ENCODE measurements at regions not wholly inside any gene's neighbourhood (a gene's known extent, or its start where the extent isn't known, plus 50 kb on each side); places are given as distances from the start of the nearest gene placed in this dataset.

DNA sequence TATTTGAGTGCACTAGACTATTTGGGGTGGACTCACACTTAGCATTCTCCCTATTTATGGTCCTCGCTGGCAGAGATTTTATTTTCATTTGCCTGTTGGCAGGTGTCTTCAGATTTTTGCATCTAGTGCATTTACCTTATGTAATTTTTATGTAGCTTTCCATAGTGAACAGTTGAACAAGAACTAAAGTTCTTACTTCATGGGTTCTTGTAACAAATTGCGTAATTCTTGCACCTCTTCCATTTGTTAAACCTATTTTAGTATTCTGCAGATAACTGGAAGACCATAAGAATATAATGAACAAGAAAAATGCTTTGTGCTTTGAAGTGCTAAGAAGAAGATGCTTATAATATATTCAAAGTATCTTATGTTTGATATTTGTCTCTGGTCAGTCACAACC is 252.8 kb upstream of the MMS22L start:
- H3K4me3 ChIP-seq (ENCODE audit: extremely low read depth in 1 of 4, insufficient read depth in 2 of 4, low read depth in 3 of 4, low read length in 4 of 4): no peak overlapping the region
- 85% methylated on average over 2 of the region's 2 CpGs; no CpG with 5 or more reads in 1 of the 2 experiments for WGBS, 2 experiments (ENCODE audit: extremely low coverage in 1 of 2, insufficient coverage in 1 of 2, insufficient read length in 1 of 2, insufficient replicate concordance in 2 of 2, low coverage in 1 of 2, low lambda C conversion rate in 2 of 2, missing lambda C conversion rate in 1 of 2)
- no peak overlapping the region for H2BK120ac ChIP-seq (replicated peaks; ENCODE audit: low read depth, low read length)
- 0 out of 2 replicates have a peak, but pooled peaks cover 2% of the 10 kb centered on the region for H3K79me1 ChIP-seq (ENCODE audit: low read depth, low read length)
- no peak overlapping the region for H3K27ac ChIP-seq (ENCODE audit: low read depth, low read length)
- TF ChIP-seq, protein P1, sequence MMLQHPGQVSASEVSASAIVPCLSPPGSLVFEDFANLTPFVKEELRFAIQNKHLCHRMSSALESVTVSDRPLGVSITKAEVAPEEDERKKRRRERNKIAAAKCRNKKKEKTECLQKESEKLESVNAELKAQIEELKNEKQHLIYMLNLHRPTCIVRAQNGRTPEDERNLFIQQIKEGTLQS (IDR thresholded peaks at IDR 0.05; ENCODE audit: insufficient read depth, low read depth, low read length): no peak
- TF ChIP-seq EGR1 (IDR thresholded peaks at IDR 0.05; ENCODE audit: borderline replicate concordance, low read depth, low read length) (no peak), SP1 (IDR thresholded peaks at IDR 0.05; ENCODE audit: low read depth, low read length) (no peak), RBBP5 (IDR thresholded peaks at IDR 0.05; ENCODE audit: borderline replicate concordance, low read depth, low read length) (no peak), GABPA (IDR thresholded peaks at IDR 0.05; ENCODE audit: borderline replicate concordance, insufficient read depth, low read length) (no peak)
- TF ChIP-seq, protein P2, sequence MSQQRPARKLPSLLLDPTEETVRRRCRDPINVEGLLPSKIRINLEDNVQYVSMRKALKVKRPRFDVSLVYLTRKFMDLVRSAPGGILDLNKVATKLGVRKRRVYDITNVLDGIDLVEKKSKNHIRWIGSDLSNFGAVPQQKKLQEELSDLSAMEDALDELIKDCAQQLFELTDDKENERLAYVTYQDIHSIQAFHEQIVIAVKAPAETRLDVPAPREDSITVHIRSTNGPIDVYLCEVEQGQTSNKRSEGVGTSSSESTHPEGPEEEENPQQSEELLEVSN (IDR thresholded peaks at IDR 0.05): no peak
- FAIRE-seq (no peak), DNase-seq (ENCODE audit: low read depth in 1 of 2, low spot score in 2 of 2) (no peak)
- no peak overlapping the region for H4K8ac ChIP-seq (ENCODE audit: extremely low read depth, insufficient read depth, low read length)
- H3K4me1 ChIP-seq (replicated peaks in 1 of 4; ENCODE audit: control insufficient read depth in 3 of 4, insufficient read depth in 4 of 4, low read length in 3 of 4): no peaks in the 10 kb centered on the region
- no peak overlapping the region for H3K14ac ChIP-seq (ENCODE audit: insufficient read length)
- H2BK12ac ChIP-seq (ENCODE audit: low read depth, low read length): no peak overlapping the region
- no peak overlapping the region for H3K56ac ChIP-seq (replicated peaks; ENCODE audit: insufficient read length, low read depth, low read length)
- no peak overlapping the region for H3K4ac ChIP-seq (replicated peaks; ENCODE audit: insufficient read length, low read depth, low read length)
- H3K18ac ChIP-seq (ENCODE audit: extremely low read depth, low read length): no peak overlapping the region
- no peak overlapping the region for H2BK15ac ChIP-seq (ENCODE audit: low read length)
- H3K79me2 ChIP-seq (ENCODE audit: control insufficient read depth in 1 of 2, insufficient read depth in 2 of 2, low read length in 2 of 2): no peaks in the 10 kb centered on the region
- no peak overlapping the region for H2AFZ ChIP-seq (ENCODE audit: low read length)
- H3K23ac ChIP-seq (ENCODE audit: insufficient read length): no peak overlapping the region
- H2AK5ac ChIP-seq (ENCODE audit: low read depth, low read length): no peak overlapping the region
- H2BK5ac ChIP-seq (ENCODE audit: low read depth, low read length): no peak overlapping the region
- H3K27me3 ChIP-seq (replicated peaks in 1 of 4; ENCODE audit: control insufficient read depth in 3 of 4, extremely low read depth in 1 of 4, insufficient read depth in 3 of 4, low read length in 3 of 4): no peaks in the 10 kb centered on the region
- no peaks in the 10 kb centered on the region for H3K9me3 ChIP-seq (ENCODE audit: insufficient read depth in 2 of 2, low read depth in 1 of 2, low read length in 1 of 2)
- no peak overlapping the region for H3K4me2 ChIP-seq (ENCODE audit: insufficient read depth in 1 of 2, low read depth in 2 of 2, low read length in 2 of 2)
- no peak overlapping the region for H4K91ac ChIP-seq (replicated peaks; ENCODE audit: insufficient read length, low read length)
- no peaks in the 10 kb centered on the region; a peak in 1 of 8 replicates for H3K36me3 ChIP-seq (ENCODE audit: control insufficient read depth in 2 of 4, insufficient read depth in 4 of 4, low read length in 3 of 4)
- ChIA-PET POLR2A (ENCODE audit: partially characterized antibody) (no interaction called here), CTCF (ENCODE audit: partially characterized antibody) (interaction anchor here (0.7 to 1.2 kb wide), 2 partner anchors 98 to 390 kb away, joined by 3 to 4 read pairs; no protein-coding TSS in a partner anchor)
- no peak overlapping the region for H2BK20ac ChIP-seq (ENCODE audit: low read length)
- H3K23me2 ChIP-seq (ENCODE audit: low read depth, low read length): no peaks in the 10 kb centered on the region
- H3K9ac ChIP-seq (replicated peaks in 1 of 4; ENCODE audit: extremely low read depth in 1 of 4, low read depth in 3 of 4, low read length in 3 of 4): no peak overlapping the region
- no peaks in the 10 kb centered on the region for H4K20me1 ChIP-seq (replicated peaks in 1 of 2; ENCODE audit: control insufficient read depth in 1 of 2, insufficient read depth in 2 of 2, low read length in 2 of 2)
- H4K5ac ChIP-seq (ENCODE audit: insufficient read length, low read depth, low read length): no peak overlapping the region
